ENCODE measurements at regions not wholly inside any gene's neighbourhood (a gene's known extent, or its start where the extent isn't known, plus 50 kb on each side); places are given as distances from the start of the nearest gene placed in this dataset.
"Not testable (repeated sequence)": the region's sequence is repeated elsewhere in the genome, so short reads cannot be mapped to it uniquely, and the experiment has no call there.

- DNase-seq (ENCODE audit: low spot score): no peak
These were observed 74.9 kb upstream of the GUCY1A1 start for GRCh38 chr4:155591738-155592143.

DNA sequence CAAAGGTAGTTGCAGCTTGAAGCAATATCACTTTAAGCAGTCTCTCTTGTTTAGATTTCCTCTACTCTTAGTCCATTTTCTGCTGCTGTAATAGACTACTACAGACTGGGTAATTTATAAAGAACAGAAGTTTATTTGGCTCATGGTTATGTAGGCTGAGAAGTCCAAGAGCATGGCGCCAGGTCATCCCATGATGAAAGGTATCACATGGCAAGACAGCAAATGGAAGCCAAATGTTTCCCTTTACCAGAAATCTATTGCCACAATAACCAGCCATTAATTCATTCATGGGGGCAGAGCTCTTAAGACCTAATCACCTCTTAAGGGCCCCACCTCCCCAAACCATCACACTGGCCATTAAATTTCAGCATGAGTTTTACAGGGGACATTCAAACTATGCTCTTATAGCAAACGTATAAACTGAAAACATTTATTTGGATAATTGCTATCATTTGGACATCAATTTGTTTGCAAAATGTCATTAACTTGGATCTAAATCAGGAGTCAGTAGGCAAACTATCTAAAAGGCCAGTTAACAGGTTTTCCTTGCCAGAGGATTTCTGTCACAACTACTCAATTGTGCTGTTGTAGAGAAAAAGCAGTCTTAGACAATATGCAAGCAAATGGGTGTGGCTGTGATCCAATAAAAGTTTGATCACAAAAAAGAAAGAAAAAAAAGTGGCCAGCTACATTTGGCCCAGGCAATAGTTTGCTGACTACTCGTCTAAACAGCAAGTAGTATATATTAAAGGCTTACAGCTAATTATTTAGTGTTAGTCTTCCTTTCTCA, 75.7 kb upstream of the GUCY1A1 start:
- DNase-seq (ENCODE audit: low spot score): no peak

DNA sequence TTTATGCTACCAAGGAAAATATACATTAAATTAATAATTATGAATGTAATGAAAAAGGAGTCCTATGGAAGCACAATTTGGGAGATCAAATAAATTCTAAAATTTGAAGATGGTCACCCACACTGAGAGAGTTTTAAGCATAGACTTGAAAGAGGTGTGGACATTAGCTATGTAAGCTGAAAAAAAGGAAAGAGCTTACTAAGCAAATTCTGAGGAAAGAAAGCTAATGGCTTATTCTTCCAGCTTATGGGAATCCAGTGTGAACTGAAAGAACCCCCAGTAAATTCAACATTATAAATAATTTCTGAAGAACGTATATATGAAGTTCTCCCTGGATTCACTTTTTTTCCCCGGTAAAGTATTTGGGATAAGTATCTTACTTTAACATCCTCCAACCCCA, 78.2 kb upstream of the GUCY1A1 start:
- no peak for DNase-seq (ENCODE audit: low spot score)

DNA sequence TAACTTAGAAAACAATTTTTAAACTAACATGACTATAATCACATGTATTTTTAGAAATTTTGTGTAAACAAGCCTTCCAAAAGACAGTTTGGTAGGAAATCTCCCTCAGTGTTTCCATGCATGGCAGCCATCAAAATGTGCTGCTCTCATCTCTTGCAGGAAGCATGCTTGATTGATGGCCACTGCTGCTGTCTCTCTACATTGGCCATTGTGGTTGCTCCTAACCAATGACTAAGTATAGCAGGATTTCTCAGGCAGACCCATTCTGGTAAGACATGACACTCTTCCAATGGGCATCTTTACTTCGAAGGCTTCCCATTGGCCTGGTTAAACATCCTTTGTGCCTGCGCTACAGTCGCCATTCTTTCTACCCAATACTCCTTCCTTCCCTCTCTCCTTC, 78.9 kb upstream of the GUCY1A1 start:
- DNase-seq (ENCODE audit: low spot score): no peak

GRCh38 chr4:155582971-155583437, 83.6 kb upstream of the GUCY1A1 start:
- DNase-seq (ENCODE audit: low spot score): no peak

DNA sequence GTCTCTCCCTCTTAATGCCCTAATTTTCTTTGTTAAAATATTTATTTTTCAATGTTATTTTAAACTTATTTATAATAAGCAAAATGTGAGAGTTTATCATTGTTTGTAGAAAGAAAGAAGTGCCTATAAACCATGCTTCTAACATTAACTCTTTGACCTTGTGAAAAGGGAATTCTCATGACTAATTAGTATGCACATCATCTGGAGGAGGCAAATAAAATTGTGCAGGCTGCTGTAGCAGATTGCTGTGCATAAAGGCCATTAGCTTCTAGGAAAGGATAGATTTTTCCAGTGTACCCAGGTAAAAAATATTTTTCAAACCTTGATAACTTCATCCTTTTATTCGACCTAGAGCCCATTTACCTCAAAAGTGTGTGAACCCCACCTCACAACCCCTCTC, 84.6 kb upstream of the GUCY1A1 start:
- DNase-seq (ENCODE audit: low spot score): no peak

DNA sequence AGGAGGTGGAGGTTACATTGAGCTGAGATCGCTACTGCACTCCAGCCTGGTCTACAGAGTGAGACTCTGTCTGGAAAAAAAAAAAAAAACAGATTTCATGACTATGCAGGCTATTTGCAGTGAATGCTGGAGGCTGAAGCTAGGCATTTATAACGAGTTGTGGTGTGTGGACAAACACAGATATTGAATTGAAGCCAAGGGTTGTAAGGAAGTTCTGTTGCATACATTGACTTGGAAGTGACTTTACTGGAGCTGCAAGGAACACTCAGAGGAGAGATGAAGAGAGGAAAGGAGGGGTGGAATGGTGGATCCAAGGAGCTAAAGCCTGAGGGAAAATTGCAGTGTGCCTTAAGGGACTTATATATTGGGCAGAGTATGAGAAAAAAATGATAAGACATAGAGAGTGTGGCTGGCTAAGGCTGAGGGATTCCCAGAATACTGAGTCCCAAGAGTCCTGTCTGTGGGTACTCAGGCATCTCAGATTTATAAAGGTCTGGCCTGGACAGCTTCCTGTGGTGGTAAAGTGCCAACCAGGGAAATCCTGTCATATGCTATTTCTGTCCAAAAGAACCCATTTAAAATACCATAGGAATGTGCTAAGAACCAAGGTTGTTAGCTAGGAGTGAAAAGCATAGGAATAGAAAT, 87.8 kb upstream of the GUCY1A1 start:
- DNase-seq (ENCODE audit: low spot score): no peak

- no peak for DNase-seq (ENCODE audit: low spot score)
These were observed 88.4 kb upstream of the GUCY1A1 start for GRCh38 chr4:155578219-155578618.

GRCh38 chr4:155574329-155574728, 92.3 kb upstream of the GUCY1A1 start:
- DNase-seq (ENCODE audit: low spot score): not testable (repeated sequence)

- DNase-seq (ENCODE audit: low spot score): no peak
These were observed 93.5 kb upstream of the GUCY1A1 start for GRCh38 chr4:155573126-155573525.

DNA sequence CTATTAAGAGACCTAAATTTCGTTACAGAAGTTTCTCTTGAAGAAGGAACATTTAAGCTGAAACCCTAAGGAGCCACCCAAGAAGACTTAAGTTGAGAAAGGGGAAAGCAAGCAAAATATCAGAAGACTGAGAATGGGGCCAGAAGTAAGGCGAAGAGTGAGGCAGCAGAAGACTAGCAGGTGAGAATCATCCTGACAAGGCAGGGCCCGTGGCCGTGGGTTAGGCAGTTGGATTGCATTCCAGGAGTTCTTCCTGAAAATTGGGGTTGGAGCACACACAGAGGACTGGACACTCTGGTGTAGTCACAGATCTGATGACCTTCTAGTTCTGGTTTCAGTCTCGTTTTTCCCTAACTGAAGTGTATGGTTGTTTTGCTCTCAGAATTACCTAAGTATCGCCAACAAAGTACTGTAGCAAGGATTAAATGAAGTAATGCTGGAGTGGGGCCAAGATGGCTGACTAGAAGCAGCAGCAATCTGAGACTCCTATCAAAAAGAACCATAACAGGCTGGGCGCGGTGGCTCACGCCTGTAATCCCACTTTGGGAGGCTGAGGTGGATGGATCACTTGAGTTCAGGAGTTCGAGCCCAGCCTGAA, 94.4 kb upstream of the GUCY1A1 start:
- DNase-seq (ENCODE audit: low spot score): no peak

- no peak for DNase-seq (ENCODE audit: low spot score)
These were observed 95.3 kb upstream of the GUCY1A1 start for GRCh38 chr4:155571184-155571944.

DNA sequence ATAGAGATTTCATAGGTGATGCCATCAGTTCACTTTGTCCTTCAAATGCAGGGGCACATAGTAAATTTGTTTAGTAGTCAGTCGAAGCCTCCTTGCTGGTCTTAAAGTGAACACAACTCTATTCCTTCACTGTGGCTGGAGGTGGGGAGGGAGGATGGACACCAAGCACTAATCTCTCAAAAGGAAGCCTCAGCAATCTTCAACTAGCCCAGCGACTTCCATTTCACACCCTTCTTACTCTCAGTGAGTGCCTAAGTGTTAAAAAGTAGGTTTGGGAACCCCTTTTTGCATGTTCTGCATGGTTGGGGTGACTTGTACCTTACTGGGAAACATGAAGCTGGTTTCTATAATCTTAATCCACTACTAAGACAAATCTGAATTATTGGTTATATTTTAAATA, 96.0 kb upstream of the GUCY1A1 start:
- no peak for DNase-seq (ENCODE audit: low spot score)

DNA sequence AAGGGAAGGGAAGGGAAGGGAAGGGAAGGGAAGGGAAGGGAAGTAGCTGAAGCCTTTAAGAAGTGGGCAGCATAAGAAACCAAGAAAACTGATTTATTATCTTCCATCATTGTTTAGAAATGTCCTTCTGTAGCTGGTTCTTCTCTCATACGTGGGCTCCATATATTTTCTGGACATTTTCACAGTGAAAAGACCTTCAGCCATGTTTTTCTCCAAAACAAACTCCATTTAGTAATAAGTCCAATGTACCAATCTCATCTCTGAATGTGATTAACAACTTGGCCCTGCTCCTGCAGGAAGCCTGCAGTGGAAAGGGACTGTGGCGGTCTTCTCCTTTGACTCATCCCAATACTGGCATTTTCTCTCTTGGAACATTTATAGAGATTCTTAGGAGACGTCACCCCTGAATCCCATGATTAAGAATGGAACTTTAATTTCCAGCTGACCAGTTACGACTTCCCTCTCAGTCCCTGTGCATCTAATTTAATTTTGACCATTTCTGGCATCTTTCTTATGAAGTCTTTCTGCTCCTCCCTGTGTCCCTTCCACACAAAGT, 96.6 kb upstream of the GUCY1A1 start:
- DNase-seq (ENCODE audit: low spot score): no peak

- no peak for DNase-seq (ENCODE audit: low spot score)
These were observed 97.2 kb upstream of the GUCY1A1 start for GRCh38 chr4:155569471-155569870.

DNA sequence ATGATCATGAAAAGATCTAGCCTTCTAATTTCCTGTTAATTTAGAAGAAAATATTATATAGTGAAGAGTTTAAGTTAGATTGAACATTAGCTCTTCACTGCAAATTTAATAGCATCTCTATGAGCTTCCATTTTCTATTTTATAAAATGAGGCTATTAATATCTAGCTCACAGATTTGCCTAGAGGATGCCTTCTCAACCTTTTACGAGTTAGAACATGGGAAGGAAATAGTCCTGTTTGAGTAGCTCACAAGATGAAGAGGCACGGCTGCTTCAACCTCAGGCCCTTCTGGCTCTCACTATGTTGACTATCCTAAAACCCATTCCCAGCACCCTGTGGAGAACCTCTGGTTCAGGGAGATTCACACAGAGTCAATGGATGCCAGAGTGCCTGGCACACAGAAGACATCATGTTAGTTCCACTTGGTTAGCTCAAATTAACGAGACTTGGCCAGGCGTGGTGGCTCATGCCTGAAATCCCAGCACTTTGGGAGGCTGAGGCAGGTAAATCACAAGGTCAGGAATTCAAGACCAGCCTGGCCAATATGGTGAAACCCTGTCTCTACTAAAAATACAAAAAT, 97.9 kb upstream of the GUCY1A1 start:
- no peak for DNase-seq (ENCODE audit: low spot score)

DNA sequence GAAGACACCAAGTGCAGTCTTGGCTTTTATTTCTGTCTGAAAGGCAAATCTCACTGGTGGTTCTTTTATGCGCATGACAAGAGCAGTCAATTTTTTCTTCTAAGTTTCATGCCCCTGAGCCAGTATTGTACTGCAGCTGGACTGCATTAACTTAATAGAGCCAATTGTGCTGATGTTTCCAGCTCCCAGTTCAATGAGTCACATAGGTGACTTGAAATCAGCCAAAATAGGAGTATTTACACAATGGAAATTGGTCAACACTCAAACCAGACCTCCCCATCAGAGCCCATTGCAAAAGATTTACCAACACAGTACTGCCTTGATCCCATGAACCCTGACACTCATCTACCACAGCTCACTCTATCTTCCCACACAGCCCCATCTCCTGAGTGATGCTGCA, 100.3 kb upstream of the GUCY1A1 start:
- no peak for DNase-seq (ENCODE audit: low spot score)

- no peak for DNase-seq (ENCODE audit: low spot score)
These were observed 100.9 kb upstream of the GUCY1A1 start for GRCh38 chr4:155565776-155566175.

GRCh38 chr4:155565330-155565729, 101.3 kb upstream of the GUCY1A1 start:
- no peak for DNase-seq (ENCODE audit: low spot score)

DNA sequence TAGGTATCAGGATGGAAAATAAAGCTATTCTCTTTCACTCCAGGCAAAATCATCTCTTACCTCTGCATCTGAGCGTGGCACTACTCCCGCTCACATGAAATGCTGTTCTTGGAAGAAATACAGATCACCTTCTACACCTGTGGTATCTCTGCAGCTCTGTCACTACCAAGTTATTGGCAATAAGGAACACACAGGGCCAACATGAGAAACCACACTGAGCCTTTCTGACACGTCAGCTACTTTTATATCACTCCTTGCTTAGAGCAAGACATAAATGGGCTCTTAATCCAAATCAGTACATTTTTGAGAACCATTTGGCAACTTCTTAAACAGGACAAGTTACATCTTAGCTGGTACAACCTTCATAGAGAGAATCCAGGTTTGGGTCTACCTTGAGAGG, 101.8 kb upstream of the GUCY1A1 start:
- DNase-seq (ENCODE audit: low spot score): no peak

GRCh38 chr4:155564086-155564485, 102.6 kb upstream of the GUCY1A1 start:
- no peak for DNase-seq (ENCODE audit: low spot score)

DNA sequence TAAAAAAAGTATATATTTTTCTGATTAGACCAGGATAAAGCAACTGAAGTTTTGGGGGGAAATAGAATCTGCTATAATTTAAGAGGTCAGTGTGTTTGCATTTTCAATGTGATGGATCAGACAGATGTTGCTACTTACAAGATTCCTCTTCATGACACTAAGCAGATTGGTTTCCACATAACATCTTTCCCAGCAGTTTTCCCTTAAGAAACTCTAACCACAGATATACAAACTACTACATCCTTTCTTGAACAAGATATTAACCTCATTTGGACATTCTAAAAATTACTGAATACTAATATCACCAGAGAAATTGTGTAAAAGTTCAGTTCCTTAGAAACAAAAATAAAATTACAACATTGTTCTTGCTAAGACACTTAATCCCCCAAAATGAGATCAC, 106.7 kb upstream of the GUCY1A1 start:
- DNase-seq (ENCODE audit: low spot score): no peak
